GM23338 (cell line): ENCODE measurements at regions not wholly inside any gene's neighbourhood (a gene's known extent, or its start where the extent isn't known, plus 50 kb on each side); places are given as distances from the start of the nearest gene placed in this dataset.

Experiments
- ATAC-seq: fragments of 200-7000 bp; cut with Tn5 transposase; 3 replicates; pipeline ENCODE4 v1.9.1; 2020
- DNase-seq: peaks from one replicate; pipeline ENCODE4 v3.0.0-alpha.2; 2015; ENCODE audit warnings: low spot score
- H2AFZ ChIP-seq: fragments of 200-600 bp; sonication (generic); 2 replicates; pipeline ENCODE4 v1.8.0; 2016; ENCODE audit warnings: antibody characterized with exemption, mild to moderate bottlenecking, moderate library complexity
- H3F3A ChIP-seq: fragments of 200-600 bp; sonication (generic); replicated peaks from 2 replicates; pipeline ENCODE4 v1.8.0; 2017; ENCODE audit warnings: antibody characterized with exemption, mixed run types, low read depth
- H3K27ac ChIP-seq: fragments of 200-600 bp; sonication (generic); 2 replicates; pipeline ENCODE4 v1.6.1; 2016; ENCODE audit warnings: low read depth
- H3K27me3 ChIP-seq: fragments of 200-600 bp; sonication (generic); 2 replicates; pipeline ENCODE4 v1.8.0; 2016; ENCODE audit warnings: mild to moderate bottlenecking, mixed run types, moderate library complexity; ENCODE audit not compliant: insufficient read depth
- H3K36me3 ChIP-seq: fragments of 200-600 bp; sonication (generic); 2 replicates; pipeline ENCODE4 v1.8.0; 2016; ENCODE audit warnings: mild to moderate bottlenecking; ENCODE audit not compliant: insufficient read depth
- H3K4me1 ChIP-seq: fragments of 200-600 bp; sonication (generic); 2 replicates; pipeline ENCODE4 v1.8.0; 2016; ENCODE audit warnings: mild to moderate bottlenecking, moderate library complexity; ENCODE audit not compliant: insufficient read depth
- H3K4me2 ChIP-seq: fragments of 200-600 bp; sonication (generic); 2 replicates; pipeline ENCODE4 v1.7.1; 2017; ENCODE audit warnings: mixed run types
- H3K4me3 ChIP-seq: fragments of 200-600 bp; sonication (generic); 2 replicates; pipeline ENCODE4 v1.6.1; 2016; ENCODE audit warnings: mixed run types
- H3K79me2 ChIP-seq: fragments of 200-600 bp; sonication (generic); replicated peaks from 2 replicates; pipeline ENCODE4 v1.8.0; 2017; ENCODE audit warnings: mild to moderate bottlenecking; ENCODE audit not compliant: insufficient read depth
- H3K9me2 ChIP-seq: fragments of 200-600 bp; sonication (generic); 2 replicates; pipeline ENCODE4 v1.8.0; 2017; ENCODE audit not compliant: insufficient read depth
- H4K20me1 ChIP-seq: fragments of 200-600 bp; sonication (generic); replicated peaks from 2 replicates; pipeline ENCODE4 v1.8.0; 2017; ENCODE audit warnings: mild to moderate bottlenecking; ENCODE audit not compliant: insufficient read depth
- H3K27ac Mint-ChIP-seq: 2 replicates; pipeline ENCODE4 v1.8.0; 2020; ENCODE audit warnings: inconsistent platforms, mild to moderate bottlenecking, moderate library complexity, mixed read lengths
- H3K27me3 Mint-ChIP-seq: 3 replicates; pipeline ENCODE4 v1.8.0; 2022; ENCODE audit warnings: low read depth, mild to moderate bottlenecking, moderate library complexity, mixed read lengths, inconsistent platforms; ENCODE audit not compliant: insufficient read depth, poor library complexity
- H3K36me3 Mint-ChIP-seq: 3 replicates; pipeline ENCODE4 v1.8.0; 2021; ENCODE audit warnings: low read depth, mild to moderate bottlenecking, inconsistent platforms, moderate library complexity, mixed read lengths
- H3K4me1 Mint-ChIP-seq: 3 replicates; pipeline ENCODE4 v1.8.0; 2020; ENCODE audit warnings: mild to moderate bottlenecking, inconsistent platforms, mixed read lengths
- H3K4me3 Mint-ChIP-seq: 3 replicates; pipeline ENCODE4 v1.8.0; 2021; ENCODE audit warnings: moderate library complexity, mild to moderate bottlenecking, inconsistent platforms, mixed read lengths
- H3K9me3 Mint-ChIP-seq: 3 replicates; pipeline ENCODE4 v1.8.0; 2020; ENCODE audit warnings: moderate library complexity, mild to moderate bottlenecking, inconsistent platforms, mixed read lengths
- ETS1 ChIP-seq: IDR thresholded peaks from 2 replicates; pipeline ENCODE4 v1.6.1; 2016; ENCODE audit warnings: antibody characterized with exemption
- NANOG ChIP-seq: IDR thresholded peaks from 2 replicates; pipeline ENCODE4 v1.6.1; 2016; ENCODE audit warnings: antibody characterized with exemption, borderline replicate concordance
- ZNF462 ChIP-seq: fragments of 250-450 bp; sonication (Bioruptor Pico); IDR thresholded peaks from 2 replicates; pipeline ENCODE4 v1.5.0; 2020; ENCODE audit warnings: mild to moderate bottlenecking, moderate library complexity

GRCh38 chr11:69416143-69416515, 65.3 kb upstream of the LINC01488 start:
- no peak for ATAC-seq
- Histone ChIP-seq H3F3A (no peaks in the 10 kb centered on the region), H3K27me3 (no peaks in the 10 kb centered on the region), H3K27ac (no peak overlapping the region), H2AFZ (no peak overlapping the region), H3K4me2 (no peak overlapping the region), H3K79me2 (no peaks in the 10 kb centered on the region), H3K4me1 (peaks cover 15% of the 10 kb centered on the region), H4K20me1 (no peaks in the 10 kb centered on the region), H3K9me2 (no peaks in the 10 kb centered on the region), H3K36me3 (no peaks in the 10 kb centered on the region), H3K4me3 (no peak overlapping the region)
- peaks cover 7% of the 10 kb centered on the region for H3K27me3 Mint-ChIP-seq
- no peak overlapping the region for H3K4me3 Mint-ChIP-seq
- H3K36me3 Mint-ChIP-seq: no peaks in the 10 kb centered on the region
- TF ChIP-seq ZNF462 (CRISPR knock-in tag) (no peak), ETS1 (no peak), NANOG (no peak)
- peaks cover 9% of the 10 kb centered on the region for H3K9me3 Mint-ChIP-seq
- peaks cover 13% of the 10 kb centered on the region; the same call in 2 of the 3 replicates for H3K4me1 Mint-ChIP-seq
- DNase-seq: no peak
- no peak overlapping the region for H3K27ac Mint-ChIP-seq
